BE2C (cell line): ENCODE measurements at regions not wholly inside any gene's neighbourhood (a gene's known extent, or its start where the extent isn't known, plus 50 kb on each side); places are given as distances from the start of the nearest gene placed in this dataset.

ENCODE experiments used
- DNase-seq: peaks from one replicate; pipeline ENCODE4 v3.0.0-alpha.2; 2020
- H3K27me3 ChIP-seq: fragments of 250-450 bp; sonication (Bioruptor Pico); 2 replicates; pipeline ENCODE4 v1.5.1; 2020; ENCODE audit warnings: mild to moderate bottlenecking
- H3K36me3 ChIP-seq: fragments of 250-450 bp; sonication (Bioruptor Pico); 2 replicates; pipeline ENCODE4 v1.5.1; 2020; ENCODE audit warnings: mild to moderate bottlenecking
- H3K4me1 ChIP-seq: fragments of 250-450 bp; sonication (Bioruptor Pico); 2 replicates; pipeline ENCODE4 v1.5.1; 2020
- H3K4me3 ChIP-seq: 2 replicates; pipeline ENCODE4 v1.5.1; 2011; ENCODE audit warnings: low read depth, low read length
- H3K9me3 ChIP-seq: fragments of 250-450 bp; sonication (Bioruptor Pico); 2 replicates; pipeline ENCODE4 v1.5.1; 2020
- CTCF ChIP-seq: IDR thresholded peaks from 2 replicates; pipeline ENCODE4 v1.5.1; 2012; ENCODE audit warnings: mild to moderate bottlenecking, low read depth, low read length

GRCh38 chr7:19378345-19378714 is 233.1 kb upstream of the FERD3L start:
- Histone ChIP-seq H3K4me1 (no peaks in the 10 kb centered on the region), H3K36me3 (no peaks in the 10 kb centered on the region), H3K27me3 (no peaks in the 10 kb centered on the region; the same call in 1 of the 2 replicates), H3K9me3 (no peaks in the 10 kb centered on the region), H3K4me3 (no peak overlapping the region)
- TF ChIP-seq CTCF: no peak
- no peak for DNase-seq

DNA sequence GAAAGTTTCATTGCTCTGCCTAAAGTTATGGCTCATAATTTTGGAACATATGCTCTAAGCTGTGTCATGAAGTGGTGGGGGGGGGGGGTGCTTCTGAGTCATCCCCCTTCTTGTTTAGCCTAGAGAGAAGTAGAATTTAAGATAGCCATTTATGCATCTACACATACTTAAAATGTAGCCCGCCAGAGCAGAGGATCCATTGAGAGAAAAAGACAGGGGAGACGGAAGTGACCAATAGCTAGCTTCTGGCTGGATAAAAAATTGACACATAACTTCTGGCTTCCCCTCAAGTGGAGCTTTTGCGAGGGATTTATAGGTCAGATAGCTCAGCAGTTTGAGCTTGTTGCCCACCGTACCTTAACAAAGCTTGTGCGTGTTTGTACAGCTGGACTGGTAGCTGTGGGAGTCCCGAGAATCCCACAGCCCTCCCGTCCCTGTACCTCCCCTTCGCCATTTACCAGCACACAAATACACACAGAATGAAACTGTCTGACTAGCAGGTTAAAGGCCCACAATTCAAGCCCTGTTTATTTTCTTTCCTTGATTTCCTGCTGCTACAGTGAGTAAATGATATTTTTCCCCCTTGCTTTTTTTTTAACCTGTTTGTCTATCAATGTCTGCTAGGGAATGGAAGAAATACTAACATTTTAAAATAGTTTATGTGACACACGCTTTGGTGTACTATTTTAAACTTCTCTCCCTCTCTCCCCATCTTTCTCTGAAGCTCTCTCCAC is 232.6 kb upstream of the FERD3L start:
- no peaks in the 10 kb centered on the region for H3K36me3 ChIP-seq
- H3K4me3 ChIP-seq: no peak overlapping the region
- no peaks in the 10 kb centered on the region for H3K4me1 ChIP-seq
- DNase-seq: no peak
- no peaks in the 10 kb centered on the region; the same call in 1 of the 2 replicates for H3K27me3 ChIP-seq
- no peak for TF ChIP-seq CTCF
- no peaks in the 10 kb centered on the region for H3K9me3 ChIP-seq

GRCh38 chr7:19376538-19376937 is 231.3 kb upstream of the FERD3L start:
- H3K4me3 ChIP-seq: no peak overlapping the region
- H3K36me3 ChIP-seq: no peaks in the 10 kb centered on the region
- H3K27me3 ChIP-seq: no peaks in the 10 kb centered on the region; the same call in 1 of the 2 replicates
- no peak for DNase-seq
- no peaks in the 10 kb centered on the region for H3K9me3 ChIP-seq
- no peak for TF ChIP-seq CTCF
- no peaks in the 10 kb centered on the region for H3K4me1 ChIP-seq

- no peaks in the 10 kb centered on the region for H3K4me1 ChIP-seq
- no peaks in the 10 kb centered on the region for H3K9me3 ChIP-seq
- H3K4me3 ChIP-seq: no peak overlapping the region
- TF ChIP-seq CTCF: no peak
- no peaks in the 10 kb centered on the region; the same call in none of the 2 replicates for H3K27me3 ChIP-seq
- no peaks in the 10 kb centered on the region for H3K36me3 ChIP-seq
- no peak for DNase-seq
Observed at GRCh38 chr7:19375976-19376375, 230.8 kb upstream of the FERD3L start.

GRCh38 chr7:19373334-19373733 is 228.1 kb upstream of the FERD3L start:
- no peaks in the 10 kb centered on the region for H3K9me3 ChIP-seq
- H3K4me1 ChIP-seq: no peaks in the 10 kb centered on the region
- no peak overlapping the region for H3K4me3 ChIP-seq
- H3K36me3 ChIP-seq: no peaks in the 10 kb centered on the region
- no peak for DNase-seq
- TF ChIP-seq CTCF: no peak
- peaks cover 13% of the 10 kb centered on the region for H3K27me3 ChIP-seq

- peaks cover 24% of the 10 kb centered on the region for H3K27me3 ChIP-seq
- H3K9me3 ChIP-seq: no peaks in the 10 kb centered on the region
- no peaks in the 10 kb centered on the region for H3K4me1 ChIP-seq
- no peak for DNase-seq
- H3K36me3 ChIP-seq: no peaks in the 10 kb centered on the region
- no peak for TF ChIP-seq CTCF
- H3K4me3 ChIP-seq: no peak overlapping the region
Observed at GRCh38 chr7:19369806-19370205, 224.6 kb upstream of the FERD3L start.
